ENCODE measurements at regions not wholly inside any gene's neighbourhood (a gene's known extent, or its start where the extent isn't known, plus 50 kb on each side); places are given as distances from the start of the nearest gene placed in this dataset.

- TF ChIP-seq ZSCAN22 (CRISPR knock-in tag; IDR thresholded peaks at IDR 0.05) (no peak), FOXJ3 (CRISPR knock-in tag; IDR thresholded peaks at IDR 0.05; ENCODE audit: borderline replicate concordance) (no peak), ZNF207 (IDR thresholded peaks at IDR 0.05; ENCODE audit: borderline replicate concordance) (no peak), TRIM24 (CRISPR knock-in tag; IDR thresholded peaks at IDR 0.05) (peak; percentile 43; the same call in 1 of the 2 replicates), BORCS8-MEF2B (CRISPR knock-in tag; IDR thresholded peaks at IDR 0.05) (0 out of 2 replicates have a peak, but pooled peaks have one; percentile 36), ZNF660 (CRISPR knock-in tag; IDR thresholded peaks at IDR 0.05; ENCODE audit: borderline replicate concordance, low read depth) (no peak), EP300 (IDR thresholded peaks at IDR 0.05; ENCODE audit: low read depth in 2 of 2, low read length in 2 of 2) (peak in 1 of 2 experiments; percentile 18; a peak in 2 of 4 replicates), EP300 (CRISPR knock-in tag; IDR thresholded peaks at IDR 0.05; ENCODE audit: borderline replicate concordance) (no peak), RFX3 (CRISPR knock-in tag; IDR thresholded peaks at IDR 0.05) (no peak), ZBTB34 (CRISPR knock-in tag; IDR thresholded peaks at IDR 0.05) (no peak), THRA (CRISPR knock-in tag; IDR thresholded peaks at IDR 0.05; ENCODE audit: borderline replicate concordance) (peak; percentile 97; the same call in 1 of the 2 replicates), EZH2 (conservative IDR thresholded peaks at IDR 0.05; ENCODE audit: low read depth, low read length) (no peak), LBX2 (CRISPR knock-in tag; IDR thresholded peaks at IDR 0.05; ENCODE audit: borderline replicate concordance) (no peak), SOX13 (IDR thresholded peaks at IDR 0.05) (no peak), SOX13 (CRISPR knock-in tag; conservative IDR thresholded peaks at IDR 0.05 in 1 of 2, IDR thresholded peaks at IDR 0.05 in 1 of 2) (peak in 1 of 2 experiments; percentile 14; a peak in 1 of 4 replicates)
- TF ChIP-seq, protein P1, sequence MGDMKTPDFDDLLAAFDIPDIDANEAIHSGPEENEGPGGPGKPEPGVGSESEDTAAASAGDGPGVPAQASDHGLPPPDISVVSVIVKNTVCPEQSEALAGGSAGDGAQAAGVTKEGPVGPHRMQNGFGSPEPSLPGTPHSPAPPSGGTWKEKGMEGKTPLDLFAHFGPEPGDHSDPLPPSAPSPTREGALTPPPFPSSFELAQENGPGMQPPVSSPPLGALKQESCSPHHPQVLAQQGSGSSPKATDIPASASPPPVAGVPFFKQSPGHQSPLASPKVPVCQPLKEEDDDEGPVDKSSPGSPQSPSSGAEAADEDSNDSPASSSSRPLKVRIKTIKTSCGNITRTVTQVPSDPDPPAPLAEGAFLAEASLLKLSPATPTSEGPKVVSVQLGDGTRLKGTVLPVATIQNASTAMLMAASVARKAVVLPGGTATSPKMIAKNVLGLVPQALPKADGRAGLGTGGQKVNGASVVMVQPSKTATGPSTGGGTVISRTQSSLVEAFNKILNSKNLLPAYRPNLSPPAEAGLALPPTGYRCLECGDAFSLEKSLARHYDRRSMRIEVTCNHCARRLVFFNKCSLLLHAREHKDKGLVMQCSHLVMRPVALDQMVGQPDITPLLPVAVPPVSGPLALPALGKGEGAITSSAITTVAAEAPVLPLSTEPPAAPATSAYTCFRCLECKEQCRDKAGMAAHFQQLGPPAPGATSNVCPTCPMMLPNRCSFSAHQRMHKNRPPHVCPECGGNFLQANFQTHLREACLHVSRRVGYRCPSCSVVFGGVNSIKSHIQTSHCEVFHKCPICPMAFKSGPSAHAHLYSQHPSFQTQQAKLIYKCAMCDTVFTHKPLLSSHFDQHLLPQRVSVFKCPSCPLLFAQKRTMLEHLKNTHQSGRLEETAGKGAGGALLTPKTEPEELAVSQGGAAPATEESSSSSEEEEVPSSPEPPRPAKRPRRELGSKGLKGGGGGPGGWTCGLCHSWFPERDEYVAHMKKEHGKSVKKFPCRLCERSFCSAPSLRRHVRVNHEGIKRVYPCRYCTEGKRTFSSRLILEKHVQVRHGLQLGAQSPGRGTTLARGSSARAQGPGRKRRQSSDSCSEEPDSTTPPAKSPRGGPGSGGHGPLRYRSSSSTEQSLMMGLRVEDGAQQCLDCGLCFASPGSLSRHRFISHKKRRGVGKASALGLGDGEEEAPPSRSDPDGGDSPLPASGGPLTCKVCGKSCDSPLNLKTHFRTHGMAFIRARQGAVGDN (CRISPR knock-in tag; IDR thresholded peaks at IDR 0.05) = peak; percentile 21; the same call in 1 of the 2 replicates
- TF ChIP-seq, protein P2, sequence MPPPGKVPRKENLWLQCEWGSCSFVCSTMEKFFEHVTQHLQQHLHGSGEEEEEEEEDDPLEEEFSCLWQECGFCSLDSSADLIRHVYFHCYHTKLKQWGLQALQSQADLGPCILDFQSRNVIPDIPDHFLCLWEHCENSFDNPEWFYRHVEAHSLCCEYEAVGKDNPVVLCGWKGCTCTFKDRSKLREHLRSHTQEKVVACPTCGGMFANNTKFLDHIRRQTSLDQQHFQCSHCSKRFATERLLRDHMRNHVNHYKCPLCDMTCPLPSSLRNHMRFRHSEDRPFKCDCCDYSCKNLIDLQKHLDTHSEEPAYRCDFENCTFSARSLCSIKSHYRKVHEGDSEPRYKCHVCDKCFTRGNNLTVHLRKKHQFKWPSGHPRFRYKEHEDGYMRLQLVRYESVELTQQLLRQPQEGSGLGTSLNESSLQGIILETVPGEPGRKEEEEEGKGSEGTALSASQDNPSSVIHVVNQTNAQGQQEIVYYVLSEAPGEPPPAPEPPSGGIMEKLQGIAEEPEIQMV (CRISPR knock-in tag; IDR thresholded peaks at IDR 0.05; ENCODE audit: low read depth) = no peak
- TF ChIP-seq, protein P3, sequence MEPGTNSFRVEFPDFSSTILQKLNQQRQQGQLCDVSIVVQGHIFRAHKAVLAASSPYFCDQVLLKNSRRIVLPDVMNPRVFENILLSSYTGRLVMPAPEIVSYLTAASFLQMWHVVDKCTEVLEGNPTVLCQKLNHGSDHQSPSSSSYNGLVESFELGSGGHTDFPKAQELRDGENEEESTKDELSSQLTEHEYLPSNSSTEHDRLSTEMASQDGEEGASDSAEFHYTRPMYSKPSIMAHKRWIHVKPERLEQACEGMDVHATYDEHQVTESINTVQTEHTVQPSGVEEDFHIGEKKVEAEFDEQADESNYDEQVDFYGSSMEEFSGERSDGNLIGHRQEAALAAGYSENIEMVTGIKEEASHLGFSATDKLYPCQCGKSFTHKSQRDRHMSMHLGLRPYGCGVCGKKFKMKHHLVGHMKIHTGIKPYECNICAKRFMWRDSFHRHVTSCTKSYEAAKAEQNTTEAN (CRISPR knock-in tag; conservative IDR thresholded peaks at IDR 0.05) = peak; percentile 81
Measured at GRCh38 chr2:100214265-100214971, 72.0 kb upstream of the AFF3 start (continued).

Measured in HepG2 (cell line).